ENCODE measurements at regions not wholly inside any gene's neighbourhood (a gene's known extent, or its start where the extent isn't known, plus 50 kb on each side); places are given as distances from the start of the nearest gene placed in this dataset.

DNA sequence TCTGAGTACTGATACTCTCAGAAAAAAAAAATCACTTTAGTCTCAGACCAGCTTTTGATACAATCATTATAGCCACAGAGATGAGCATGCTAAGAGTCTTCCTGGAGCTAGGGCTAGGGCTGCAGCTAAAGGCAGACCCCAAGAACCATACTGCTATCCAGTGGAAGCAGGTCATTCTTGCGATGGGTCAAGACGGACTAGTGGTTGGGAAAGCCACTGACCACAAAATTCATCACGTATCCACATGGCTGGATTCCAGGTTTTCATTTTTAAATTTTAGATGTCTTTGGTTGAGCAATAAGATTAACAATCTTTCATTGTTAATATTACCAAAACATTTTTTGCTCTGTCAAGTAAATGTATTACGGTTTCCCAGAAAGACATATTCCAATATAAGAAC lies 598.1 kb downstream of the DNAH5 start:
- TF ChIP-seq, protein P1, sequence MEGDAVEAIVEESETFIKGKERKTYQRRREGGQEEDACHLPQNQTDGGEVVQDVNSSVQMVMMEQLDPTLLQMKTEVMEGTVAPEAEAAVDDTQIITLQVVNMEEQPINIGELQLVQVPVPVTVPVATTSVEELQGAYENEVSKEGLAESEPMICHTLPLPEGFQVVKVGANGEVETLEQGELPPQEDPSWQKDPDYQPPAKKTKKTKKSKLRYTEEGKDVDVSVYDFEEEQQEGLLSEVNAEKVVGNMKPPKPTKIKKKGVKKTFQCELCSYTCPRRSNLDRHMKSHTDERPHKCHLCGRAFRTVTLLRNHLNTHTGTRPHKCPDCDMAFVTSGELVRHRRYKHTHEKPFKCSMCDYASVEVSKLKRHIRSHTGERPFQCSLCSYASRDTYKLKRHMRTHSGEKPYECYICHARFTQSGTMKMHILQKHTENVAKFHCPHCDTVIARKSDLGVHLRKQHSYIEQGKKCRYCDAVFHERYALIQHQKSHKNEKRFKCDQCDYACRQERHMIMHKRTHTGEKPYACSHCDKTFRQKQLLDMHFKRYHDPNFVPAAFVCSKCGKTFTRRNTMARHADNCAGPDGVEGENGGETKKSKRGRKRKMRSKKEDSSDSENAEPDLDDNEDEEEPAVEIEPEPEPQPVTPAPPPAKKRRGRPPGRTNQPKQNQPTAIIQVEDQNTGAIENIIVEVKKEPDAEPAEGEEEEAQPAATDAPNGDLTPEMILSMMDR (IDR thresholded peaks at IDR 0.05) = no peak
- TF ChIP-seq POLR2AphosphoS5 (IDR thresholded peaks at IDR 0.05) (no peak), POLR2A (IDR thresholded peaks at IDR 0.05) (no peak)
